GM23248 (cell line): ENCODE measurements at regions not wholly inside any gene's neighbourhood (a gene's known extent, or its start where the extent isn't known, plus 50 kb on each side); places are given as distances from the start of the nearest gene placed in this dataset.

Source experiments
- EZH2 ChIP-seq: fragments of 200-600 bp; sonication (generic); IDR thresholded peaks from 2 replicates; pipeline ENCODE4 v1.6.1; 2018; ENCODE audit warnings: antibody characterized with exemption, mild to moderate bottlenecking; ENCODE audit not compliant: insufficient read depth, poor library complexity, severe bottlenecking
- EZH2phosphoT487 ChIP-seq: fragments of 200-600 bp; sonication (generic); IDR thresholded peaks from 2 replicates; pipeline ENCODE4 v1.6.1; 2018; ENCODE audit warnings: antibody characterized with exemption, moderate library complexity, mild to moderate bottlenecking, low read depth; ENCODE audit not compliant: insufficient read depth

DNA sequence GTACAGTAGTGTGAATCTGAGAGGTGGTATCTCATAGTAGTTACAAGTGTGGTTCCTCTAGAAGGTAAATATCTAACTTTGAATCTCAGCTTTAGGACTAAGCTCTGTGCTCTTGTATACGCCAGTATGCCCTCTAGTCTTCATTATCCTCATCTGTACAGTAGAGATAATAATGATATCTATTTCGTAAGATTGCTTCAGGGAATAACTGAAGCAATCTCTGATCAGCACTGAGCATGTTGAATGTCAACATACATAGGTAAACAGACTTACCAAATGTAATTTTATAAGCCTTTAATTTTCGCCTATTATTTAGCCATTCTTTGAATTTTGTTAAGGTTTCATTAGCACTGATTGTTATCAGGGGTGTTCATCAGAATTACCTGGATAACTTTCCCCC lies 175.2 kb upstream of the ANKRD50 start:
- TF ChIP-seq EZH2 (no peak), EZH2phosphoT487 (no peak)
